ENCODE measurements at regions not wholly inside any gene's neighbourhood (a gene's known extent, or its start where the extent isn't known, plus 50 kb on each side); places are given as distances from the start of the nearest gene placed in this dataset.

- intact Hi-C loops (cut with micrococcal nuclease), result no loop called here
- TF ChIP-seq CTCF (IDR thresholded peaks at IDR 0.05 in 2 of 3, conservative IDR thresholded peaks at IDR 0.05 in 1 of 3; ENCODE audit: borderline replicate concordance in 1 of 3, insufficient read depth in 1 of 3, low read depth in 2 of 3, low read length in 2 of 3) (no peak), SP1 (IDR thresholded peaks at IDR 0.05; ENCODE audit: low read depth) (no peak), ZBTB33 (IDR thresholded peaks at IDR 0.05; ENCODE audit: extremely low read depth, insufficient replicate concordance, low read length) (no peak), SIN3A (IDR thresholded peaks at IDR 0.05; ENCODE audit: low read depth) (no peak), ATF3 (IDR thresholded peaks at IDR 0.05) (no peak), FOSL1 (IDR thresholded peaks at IDR 0.05; ENCODE audit: low read depth) (no peak), EZH2phosphoT487 (IDR thresholded peaks at IDR 0.05; ENCODE audit: borderline replicate concordance) (no peak), EZH2 (IDR thresholded peaks at IDR 0.05) (no peak), CEBPB (IDR thresholded peaks at IDR 0.05; ENCODE audit: low read depth) (no peak), SRF (IDR thresholded peaks at IDR 0.05; ENCODE audit: low read depth) (no peak), EGR1 (IDR thresholded peaks at IDR 0.05; ENCODE audit: low read depth) (no peak), ZNF274 (IDR thresholded peaks at IDR 0.05; ENCODE audit: low read depth, low read length) (no peak), YY1 (IDR thresholded peaks at IDR 0.05; ENCODE audit: extremely low read depth, insufficient replicate concordance, low read depth, low read length) (no peak)
- Histone ChIP-seq H3K79me2 (ENCODE audit: insufficient read depth, low read length) (no peaks in the 10 kb centered on the region), H3K27ac (ENCODE audit: low read depth, low read length) (no peak overlapping the region), H3K4me2 (ENCODE audit: low read length) (no peak overlapping the region), H3K4me1 (ENCODE audit: control insufficient read depth in 1 of 2, insufficient read depth in 2 of 2, low read length in 2 of 2) (no peaks in the 10 kb centered on the region), H3K4me3 (replicated peaks in 1 of 2; ENCODE audit: low read depth in 1 of 2, low read length in 2 of 2) (no peak overlapping the region), H3K9me3 (ENCODE audit: control insufficient read depth in 1 of 2, insufficient read depth in 1 of 2, low read depth in 1 of 2, low read length in 2 of 2) (no peaks in the 10 kb centered on the region), H4K20me1 (ENCODE audit: insufficient read depth) (no peaks in the 10 kb centered on the region), H3K9ac (ENCODE audit: low read length) (no peak overlapping the region), H2AFZ (ENCODE audit: low read depth, low read length, poor library complexity, severe bottlenecking) (no peak overlapping the region), H3K27me3 (ENCODE audit: insufficient read depth, low read length) (no peaks in the 10 kb centered on the region), H3K9me2 (ENCODE audit: insufficient read depth) (no peaks in the 10 kb centered on the region), H3K36me3 (ENCODE audit: control insufficient read depth in 1 of 2, insufficient read depth in 2 of 2, low read length in 2 of 2) (no peaks in the 10 kb centered on the region)
- DNase-seq (ENCODE audit: low read depth, low spot score), result no peak
- BruUV-seq (replicated peaks), result no TSS peak
- ChIA-PET CTCF (no interaction called here), RAD21 (ENCODE audit: low non-redundant PET in 1 of 2, low total read pairs in 2 of 2, uncharacterized antibody in 2 of 2, unreplicated experiment in 2 of 2) (no interaction called here), POLR2A (no interaction called here)
- no peak for ATAC-seq
These were observed 61.6 kb upstream of the NCOA1 start for GRCh38 chr2:24429197-24430074.
